ENCODE measurements at regions not wholly inside any gene's neighbourhood (a gene's known extent, or its start where the extent isn't known, plus 50 kb on each side); places are given as distances from the start of the nearest gene placed in this dataset.

GRCh38 chr14:65940056-65940735 is 527.7 kb downstream of the FUT8 start:
- peak; percentile 43 for DNase-seq (ENCODE audit: low read depth, low spot score)
- in situ Hi-C loops (cut with HindIII; ENCODE audit: low pct_unique_long_range_greater_than_20kb, low sequenced_read_pairs), result no loop called here

- DNase-seq (ENCODE audit: low read depth, low spot score), result no peak
- in situ Hi-C loops (cut with HindIII; ENCODE audit: low pct_unique_long_range_greater_than_20kb, low sequenced_read_pairs), result no loop called here
Observed at GRCh38 chr14:65941091-65941490, 528.6 kb downstream of the FUT8 start.

GRCh38 chr14:65943150-65943549 is 530.6 kb downstream of the FUT8 start:
- in situ Hi-C loops (cut with HindIII; ENCODE audit: low pct_unique_long_range_greater_than_20kb, low sequenced_read_pairs), result no loop called here
- DNase-seq (ENCODE audit: low read depth, low spot score), result no peak

- in situ Hi-C loops (cut with HindIII; ENCODE audit: low pct_unique_long_range_greater_than_20kb, low sequenced_read_pairs), result no loop called here
- no peak for DNase-seq (ENCODE audit: low read depth, low spot score)
Observed at GRCh38 chr14:65943916-65944410, 531.4 kb downstream of the FUT8 start.

- in situ Hi-C loops (cut with HindIII; ENCODE audit: low pct_unique_long_range_greater_than_20kb, low sequenced_read_pairs), result no loop called here
Observed at GRCh38 chr14:65945327-65945726, 532.8 kb downstream of the FUT8 start.

GRCh38 chr14:65946494-65946893 is 534.0 kb downstream of the FUT8 start:
- no peak for DNase-seq (ENCODE audit: low read depth, low spot score)

More at GRCh38 chr14:65945327-65945726, 532.8 kb downstream of the FUT8 start:
- no peak for DNase-seq (ENCODE audit: low read depth, low spot score)

GRCh38 chr14:65948302-65948701 is 535.8 kb downstream of the FUT8 start:
- DNase-seq (ENCODE audit: low read depth, low spot score), result peak; percentile 13
- in situ Hi-C loops (cut with HindIII; ENCODE audit: low pct_unique_long_range_greater_than_20kb, low sequenced_read_pairs), result no loop called here

More at GRCh38 chr14:65946494-65946893, 534.0 kb downstream of the FUT8 start:
- in situ Hi-C loops (cut with HindIII; ENCODE audit: low pct_unique_long_range_greater_than_20kb, low sequenced_read_pairs), result no loop called here

GRCh38 chr14:65949711-65950516 is 536.3 kb upstream of the CCDC196 start:
- in situ Hi-C loops (cut with HindIII; ENCODE audit: low pct_unique_long_range_greater_than_20kb, low sequenced_read_pairs), result no loop called here
- DNase-seq (ENCODE audit: low read depth, low spot score), result no peak

- DNase-seq (ENCODE audit: low read depth, low spot score), result no peak
- in situ Hi-C loops (cut with HindIII; ENCODE audit: low pct_unique_long_range_greater_than_20kb, low sequenced_read_pairs), result no loop called here
Observed at GRCh38 chr14:65954942-65955341, 531.2 kb upstream of the CCDC196 start.

GRCh38 chr14:65957631-65958205 is 528.5 kb upstream of the CCDC196 start:
- in situ Hi-C loops (cut with HindIII; ENCODE audit: low pct_unique_long_range_greater_than_20kb, low sequenced_read_pairs), result no loop called here
- DNase-seq (ENCODE audit: low read depth, low spot score), result no peak

- peak; percentile 66 for DNase-seq (ENCODE audit: low read depth, low spot score)
- in situ Hi-C loops (cut with HindIII; ENCODE audit: low pct_unique_long_range_greater_than_20kb, low sequenced_read_pairs), result no loop called here
Observed at GRCh38 chr14:65958664-65959562, 527.3 kb upstream of the CCDC196 start.

GRCh38 chr14:65959563-65960024 is 526.6 kb upstream of the CCDC196 start:
- DNase-seq (ENCODE audit: low read depth, low spot score), result no peak
- in situ Hi-C loops (cut with HindIII; ENCODE audit: low pct_unique_long_range_greater_than_20kb, low sequenced_read_pairs), result no loop called here

GRCh38 chr14:65961004-65961403 is 525.2 kb upstream of the CCDC196 start:
- in situ Hi-C loops (cut with HindIII; ENCODE audit: low pct_unique_long_range_greater_than_20kb, low sequenced_read_pairs), result no loop called here
- DNase-seq (ENCODE audit: low read depth, low spot score), result peak; percentile 82

GRCh38 chr14:65962952-65963351 is 523.2 kb upstream of the CCDC196 start:
- in situ Hi-C loops (cut with HindIII; ENCODE audit: low pct_unique_long_range_greater_than_20kb, low sequenced_read_pairs), result no loop called here
- no peak for DNase-seq (ENCODE audit: low read depth, low spot score)

GRCh38 chr14:65964366-65964765 is 521.8 kb upstream of the CCDC196 start:
- in situ Hi-C loops (cut with HindIII; ENCODE audit: low pct_unique_long_range_greater_than_20kb, low sequenced_read_pairs), result no loop called here
- DNase-seq (ENCODE audit: low read depth, low spot score), result no peak

GRCh38 chr14:65966188-65966587 is 520.0 kb upstream of the CCDC196 start:
- in situ Hi-C loops (cut with HindIII; ENCODE audit: low pct_unique_long_range_greater_than_20kb, low sequenced_read_pairs), result no loop called here
- DNase-seq (ENCODE audit: low read depth, low spot score), result no peak

- in situ Hi-C loops (cut with HindIII; ENCODE audit: low pct_unique_long_range_greater_than_20kb, low sequenced_read_pairs), result no loop called here
- DNase-seq (ENCODE audit: low read depth, low spot score), result no peak
Observed at GRCh38 chr14:65972346-65972870, 513.8 kb upstream of the CCDC196 start.

All from SK-MEL-5 (cell line).